ENCODE measurements at regions not wholly inside any gene's neighbourhood (a gene's known extent, or its start where the extent isn't known, plus 50 kb on each side); places are given as distances from the start of the nearest gene placed in this dataset.

- DNase-seq = no peak
Observed at GRCh38 chr2:65819963-65820362, 387.6 kb upstream of the SPRED2 start.

- no peak for DNase-seq
Observed at GRCh38 chr2:65818873-65819451, 386.6 kb upstream of the SPRED2 start.

GRCh38 chr2:65813631-65814173 is 381.3 kb upstream of the SPRED2 start:
- DNase-seq = no peak

- DNase-seq = no peak
Observed at GRCh38 chr2:65812887-65813286, 380.5 kb upstream of the SPRED2 start.

GRCh38 chr2:65807942-65808341 is 375.5 kb upstream of the SPRED2 start:
- no peak for DNase-seq

DNA sequence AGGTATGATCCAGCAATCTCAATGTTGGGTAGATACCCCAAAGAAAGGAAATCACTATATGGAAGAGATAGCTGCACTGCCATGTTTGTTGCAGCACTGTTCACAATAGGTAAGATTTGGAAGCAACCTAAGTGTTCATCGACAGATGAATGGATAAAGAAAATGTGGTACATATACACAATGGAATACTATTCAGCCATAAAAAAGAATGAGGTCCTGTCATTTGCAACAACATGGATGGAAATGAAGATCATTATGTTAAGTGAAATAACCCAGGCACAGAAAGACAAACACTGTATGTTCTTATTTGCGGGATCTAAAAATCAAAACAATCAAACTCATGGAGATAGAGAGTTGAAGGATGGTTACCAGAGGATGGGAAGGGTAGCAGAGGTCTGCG is 372.4 kb upstream of the SPRED2 start:
- no peak for DNase-seq

GRCh38 chr2:65802298-65802942 is 370.0 kb upstream of the SPRED2 start:
- no peak for DNase-seq

GRCh38 chr2:65800998-65801397 is 368.6 kb upstream of the SPRED2 start:
- no peak for DNase-seq

GRCh38 chr2:65799141-65799854 is 366.9 kb upstream of the SPRED2 start:
- DNase-seq = no peak

GRCh38 chr2:65798641-65799040 is 366.2 kb upstream of the SPRED2 start:
- no peak for DNase-seq

- DNase-seq = no peak
Observed at GRCh38 chr2:65794994-65795393, 362.6 kb upstream of the SPRED2 start.

GRCh38 chr2:65791404-65791975 is 359.1 kb upstream of the SPRED2 start:
- DNase-seq = no peak

- DNase-seq = no peak
Observed at GRCh38 chr2:65790676-65790935, 358.2 kb upstream of the SPRED2 start.

DNA sequence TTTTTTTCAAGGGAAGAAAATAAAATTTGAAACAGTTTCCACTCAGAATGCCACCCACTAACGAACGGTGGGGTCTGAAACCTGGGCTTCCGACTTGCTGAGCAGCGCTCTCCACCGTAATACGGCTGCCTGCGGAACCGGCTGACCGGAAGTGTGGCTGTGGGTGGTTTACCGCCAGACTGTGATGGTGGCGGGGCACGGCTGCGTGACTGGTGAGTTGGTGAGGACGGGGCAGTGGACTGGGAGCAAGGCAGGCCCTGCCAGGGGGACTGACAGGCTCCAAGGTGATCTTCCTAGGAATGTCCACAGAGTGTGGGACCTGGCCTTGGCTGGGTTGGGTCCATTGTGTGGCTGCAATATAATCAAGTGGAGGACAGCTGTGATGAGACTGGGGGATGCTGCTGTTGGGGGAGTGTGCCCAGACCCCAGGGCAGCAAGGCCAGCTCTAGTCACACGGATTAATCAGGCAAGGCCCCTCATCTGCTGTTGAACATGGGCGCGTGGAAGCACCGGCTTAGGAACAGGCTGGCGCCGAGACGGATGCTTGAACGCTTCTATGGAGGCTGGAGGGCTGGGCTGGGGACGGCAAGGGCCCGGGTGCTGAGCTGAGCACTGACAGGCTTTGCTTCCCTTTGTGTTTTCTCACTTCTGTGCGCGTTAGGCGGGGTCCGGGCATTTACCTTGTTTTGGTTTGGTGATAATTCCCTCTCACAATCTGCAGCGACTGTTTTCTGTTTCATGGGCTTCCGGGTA is 357.7 kb upstream of the SPRED2 start:
- DNase-seq = no peak

DNA sequence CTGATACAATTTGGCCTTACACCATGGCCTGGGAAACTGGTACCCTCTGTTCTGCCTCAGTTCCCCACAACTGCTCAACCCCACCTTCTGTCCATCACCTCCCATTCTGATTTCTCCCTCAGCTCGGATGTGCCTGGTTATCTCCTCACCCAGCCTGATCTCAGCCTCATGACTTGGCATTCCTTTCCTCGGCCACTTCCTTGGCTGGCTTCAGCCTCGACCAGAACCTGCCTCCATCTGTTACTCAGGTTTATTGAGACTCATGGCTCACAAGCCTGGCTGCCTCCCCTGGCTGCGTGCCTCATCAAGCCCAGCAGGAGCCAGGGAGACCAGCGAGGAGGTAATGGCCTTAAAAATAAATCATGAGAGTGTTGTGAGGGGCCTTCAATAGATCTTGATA is 356.2 kb upstream of the SPRED2 start:
- DNase-seq = no peak

DNA sequence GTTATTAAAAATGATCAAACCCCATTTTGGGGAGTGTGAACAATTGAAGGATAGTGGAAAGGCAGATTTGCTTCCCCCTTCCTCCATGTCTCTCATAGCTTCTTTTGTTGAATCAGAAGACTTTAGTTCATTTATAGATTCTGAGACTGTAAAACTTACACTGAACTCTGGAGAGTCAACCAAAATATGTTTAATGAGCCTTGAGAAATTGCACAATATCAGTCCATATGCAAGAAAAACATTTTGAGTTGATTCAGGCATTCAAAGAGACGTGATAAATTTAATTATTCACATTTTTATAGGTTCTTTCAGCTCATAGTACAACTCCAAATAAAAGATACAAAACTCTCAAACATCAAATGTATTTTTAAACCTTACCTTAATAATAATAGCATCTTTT is 354.4 kb upstream of the SPRED2 start:
- no peak for DNase-seq

DNA sequence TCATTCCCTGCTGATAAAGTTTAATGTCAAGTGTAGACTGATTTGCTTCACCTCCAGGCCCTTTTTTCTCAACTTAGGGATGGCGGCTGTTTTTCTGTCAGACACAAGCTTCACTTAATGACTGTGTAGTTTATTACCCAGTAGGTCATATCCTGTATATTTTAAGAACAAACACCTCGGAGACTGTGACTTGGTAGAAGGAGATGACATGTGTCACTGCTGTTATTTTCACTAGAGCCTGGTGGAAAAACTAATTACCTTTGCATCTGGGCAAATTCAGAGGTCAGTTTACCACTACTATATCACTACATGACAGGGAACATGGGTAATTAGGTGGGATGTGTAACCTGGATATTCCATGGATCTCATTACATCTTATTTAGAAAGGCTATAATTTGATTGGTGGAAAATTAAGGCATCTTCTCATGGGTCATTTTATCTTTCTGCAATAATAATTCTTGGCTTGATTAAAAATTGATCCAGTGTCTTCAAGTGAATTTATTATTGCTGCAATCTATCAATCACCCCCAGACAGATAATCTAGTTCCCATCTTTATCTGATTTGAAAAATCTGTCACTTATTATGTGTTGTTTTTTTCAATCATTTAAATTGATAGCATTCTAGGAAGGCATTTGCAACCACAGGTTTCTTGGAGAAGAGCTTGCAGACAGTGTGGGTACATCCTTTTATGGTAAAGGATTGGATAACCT is 353.8 kb upstream of the SPRED2 start:
- no peak for DNase-seq

DNA sequence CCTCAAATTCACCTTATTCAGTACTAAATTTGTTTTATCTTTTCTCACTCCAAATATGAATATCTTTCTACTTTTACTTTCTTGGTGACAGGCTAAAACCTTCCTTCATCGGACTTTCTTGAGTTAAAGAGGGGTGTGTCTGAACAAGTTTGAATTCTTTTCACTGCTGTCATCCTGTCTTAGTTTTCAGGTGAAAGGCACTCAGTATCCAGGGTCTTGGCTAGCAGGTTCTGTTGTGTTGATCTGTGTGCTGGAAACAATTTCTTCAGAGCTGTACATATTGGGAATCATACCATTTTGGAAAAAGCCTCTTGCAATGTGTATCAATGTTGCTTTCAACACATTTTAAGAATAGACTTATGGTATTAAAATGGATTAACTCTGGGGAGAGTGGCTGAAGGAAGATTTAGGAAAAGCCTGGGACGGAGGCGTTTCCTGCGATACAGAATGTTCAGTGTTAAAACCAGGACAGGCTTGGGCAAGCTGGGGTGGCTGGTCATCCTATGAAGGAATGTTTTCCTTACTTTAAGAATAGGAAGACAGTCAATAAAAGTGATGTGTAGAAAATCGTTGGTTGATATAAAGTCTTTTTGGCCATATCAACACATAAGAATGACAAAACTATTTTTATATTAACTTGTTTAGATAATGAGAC is 350.7 kb upstream of the SPRED2 start:
- no peak for DNase-seq

- no peak for DNase-seq
Observed at GRCh38 chr2:65782186-65782585, 349.8 kb upstream of the SPRED2 start.

DNA sequence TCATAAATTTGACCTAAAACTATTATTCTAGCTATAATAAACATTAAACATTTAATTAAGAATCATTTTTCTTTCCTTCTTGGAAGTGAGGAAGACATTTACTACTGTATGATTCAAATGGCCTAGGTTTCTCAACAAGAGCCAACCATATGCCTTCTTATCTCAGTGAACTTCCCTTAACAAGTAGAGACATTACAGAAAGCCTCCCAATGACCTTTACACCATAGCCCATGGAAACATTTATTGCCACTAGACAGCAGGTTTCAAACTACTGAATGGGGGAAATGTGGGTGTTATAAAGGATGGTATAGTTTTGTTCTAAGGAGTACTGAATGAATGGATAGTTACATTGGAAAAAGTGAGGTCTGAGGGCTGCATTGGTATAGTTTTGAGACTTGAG is 349.4 kb upstream of the SPRED2 start:
- no peak for DNase-seq

DNA sequence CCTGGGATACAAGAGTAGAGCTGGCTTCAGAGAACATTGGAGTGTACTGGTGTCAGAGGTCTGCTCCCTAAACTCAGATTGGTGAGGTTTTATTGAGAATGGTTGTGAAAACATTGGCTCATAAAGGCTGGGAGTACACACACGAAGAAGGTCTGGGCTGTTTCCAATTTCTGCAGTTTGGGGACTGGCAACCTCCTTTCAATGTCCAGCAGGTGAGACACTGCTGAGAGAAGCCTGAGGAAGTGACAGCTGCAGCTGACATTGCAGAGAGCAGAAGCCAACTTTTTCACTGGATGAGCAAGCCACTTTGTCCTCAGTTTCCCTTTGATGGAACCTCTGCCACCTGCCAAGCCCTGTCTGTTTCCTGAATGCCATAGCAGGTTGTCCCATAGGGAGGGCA is 346.6 kb upstream of the SPRED2 start:
- DNase-seq = no peak

DNA sequence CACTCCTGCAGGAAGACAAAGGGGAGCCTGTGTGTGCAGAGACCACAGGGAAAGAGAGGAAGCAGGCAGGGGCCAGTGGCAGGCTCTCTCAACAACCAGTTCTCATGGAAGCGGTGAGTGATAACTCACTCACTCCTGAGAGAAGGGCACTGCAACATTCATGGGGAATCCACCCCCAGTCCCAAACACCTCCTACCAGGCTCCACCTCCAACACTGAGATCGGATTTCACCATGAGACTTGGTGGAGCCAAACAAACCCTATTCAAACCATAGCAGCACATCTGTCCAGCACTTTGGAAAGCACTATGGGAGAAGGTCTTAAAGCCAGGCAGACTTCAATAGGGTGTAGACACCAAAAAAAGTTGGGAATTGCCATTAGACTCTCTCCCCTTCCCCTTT is 345.7 kb upstream of the SPRED2 start:
- DNase-seq = no peak
